ENCODE measurements at regions not wholly inside any gene's neighbourhood (a gene's known extent, or its start where the extent isn't known, plus 50 kb on each side); places are given as distances from the start of the nearest gene placed in this dataset.

- POLR2A ChIA-PET: no interaction called here
- in situ Hi-C loops (cut with HindIII; ENCODE audit: low pct_unique_long_range_greater_than_20kb, low sequenced_read_pairs): no loop called here
- CTCF ChIA-PET: no interaction called here
Observed at GRCh38 chr4:184328022-184328736, 110.5 kb upstream of the ENPP6 start.

GRCh38 chr4:184324939-184325477, 107.3 kb upstream of the ENPP6 start:
- Histone ChIP-seq H3K27ac (ENCODE audit: low read length) (no peak overlapping the region), H3K36me3 (ENCODE audit: control insufficient read depth, insufficient read depth, low read length) (no peaks in the 10 kb centered on the region), H3K4me1 (ENCODE audit: control insufficient read depth, insufficient read depth, low read length) (no peaks in the 10 kb centered on the region), H3K27me3 (ENCODE audit: control insufficient read depth, insufficient read depth, low read length) (no peaks in the 10 kb centered on the region), H3K4me3 (ENCODE audit: low read depth in 2 of 2, low read length in 2 of 2) (no peak overlapping the region), H3K9me3 (ENCODE audit: control insufficient read depth, insufficient read depth, low read depth, low read length) (no peaks in the 10 kb centered on the region)
- no peak for DNase-seq (ENCODE audit: low read depth, low spot score)
- CTCF ChIA-PET: no interaction called here
- BruUV-seq (replicated peaks): no TSS peak
- TF ChIP-seq REST (IDR thresholded peaks at IDR 0.05; ENCODE audit: insufficient read depth in 1 of 2, low read depth in 2 of 2, low read length in 1 of 2) (no peak), SIN3A (IDR thresholded peaks at IDR 0.05; ENCODE audit: borderline replicate concordance, insufficient read depth, low read depth, low read length) (no peak), POLR2AphosphoS5 (IDR thresholded peaks at IDR 0.05; ENCODE audit: low read depth, low read length) (no peak), CTCF (IDR thresholded peaks at IDR 0.05) (no peak), TCF7L2 (IDR thresholded peaks at IDR 0.05; ENCODE audit: low read depth, low read length) (no peak)
- no peak for ATAC-seq
- in situ Hi-C loops (cut with HindIII; ENCODE audit: low pct_unique_long_range_greater_than_20kb, low sequenced_read_pairs) (no loop called here), intact Hi-C loops (cut with micrococcal nuclease; ENCODE audit: unreplicated experiment) (no loop called here)
- POLR2A ChIA-PET: no interaction called here

More at GRCh38 chr4:184328022-184328736, 110.5 kb upstream of the ENPP6 start:
- TF ChIP-seq TCF7L2 (IDR thresholded peaks at IDR 0.05; ENCODE audit: low read depth, low read length) (no peak), REST (IDR thresholded peaks at IDR 0.05; ENCODE audit: insufficient read depth in 1 of 2, low read depth in 2 of 2, low read length in 1 of 2) (no peak), SIN3A (IDR thresholded peaks at IDR 0.05; ENCODE audit: borderline replicate concordance, insufficient read depth, low read depth, low read length) (no peak), CTCF (IDR thresholded peaks at IDR 0.05) (no peak), POLR2AphosphoS5 (IDR thresholded peaks at IDR 0.05; ENCODE audit: low read depth, low read length) (no peak)
- Histone ChIP-seq H3K27ac (ENCODE audit: low read length) (no peak overlapping the region), H3K27me3 (ENCODE audit: control insufficient read depth, insufficient read depth, low read length) (no peaks in the 10 kb centered on the region), H3K36me3 (ENCODE audit: control insufficient read depth, insufficient read depth, low read length) (no peaks in the 10 kb centered on the region), H3K4me3 (ENCODE audit: low read depth in 2 of 2, low read length in 2 of 2) (no peak overlapping the region), H3K9me3 (ENCODE audit: control insufficient read depth, insufficient read depth, low read depth, low read length) (no peaks in the 10 kb centered on the region), H3K4me1 (ENCODE audit: control insufficient read depth, insufficient read depth, low read length) (no peaks in the 10 kb centered on the region)
- DNase-seq (ENCODE audit: low read depth, low spot score) (no peak), ATAC-seq (no peak)
- no TSS peak for BruUV-seq (replicated peaks)
- intact Hi-C loops (cut with micrococcal nuclease; ENCODE audit: unreplicated experiment): no loop called here

Data from Panc1 (cell line).